ENCODE measurements at regions not wholly inside any gene's neighbourhood (a gene's known extent, or its start where the extent isn't known, plus 50 kb on each side); places are given as distances from the start of the nearest gene placed in this dataset.

DNA sequence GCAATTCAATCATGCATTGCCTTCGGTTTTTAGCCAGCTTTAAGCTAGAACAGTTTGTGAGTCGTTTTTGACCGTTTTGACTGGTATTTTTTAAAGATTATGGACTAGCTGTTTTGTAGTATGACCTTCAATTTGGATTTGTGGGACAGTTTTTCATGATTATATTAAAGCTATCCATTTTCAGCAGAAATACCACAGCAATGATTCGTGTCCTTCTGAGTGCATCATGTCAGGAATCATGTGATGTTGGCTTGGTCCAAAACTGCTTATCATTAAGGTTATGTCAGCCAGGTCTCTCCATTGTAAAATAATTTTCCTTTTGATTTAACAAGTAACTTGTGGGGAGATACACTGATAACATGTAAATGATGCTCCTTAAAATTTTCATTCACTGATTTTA lies 229.0 kb downstream of the POSTN start:
- TF ChIP-seq CTCF (IDR thresholded peaks at IDR 0.05) = no peak
- TF ChIP-seq POLR2A (IDR thresholded peaks at IDR 0.05) = no peak
